CD4-positive, CD25-positive, alpha-beta regulatory T cell (primary cell): ENCODE measurements at regions not wholly inside any gene's neighbourhood (a gene's known extent, or its start where the extent isn't known, plus 50 kb on each side); places are given as distances from the start of the nearest gene placed in this dataset.
A peak's percentile ranks its signal among the peaks of the same experiment; 100 is the strongest.

Experiments
- ATAC-seq, 2 donors: fragments of 150-1000 bp; cut with Tn5 transposase; one replicate each; pipeline ENCODE4 v1.10.0; 2021; ENCODE audit warnings: low read depth in 2 of 2, moderate number of reproducible peaks in 2 of 2, moderate library complexity in 1 of 2
- DNase-seq, 3 donors: peaks; one replicate each; pipeline versions ENCODE4 v3.0.0 to v3.0.0-alpha.2; 2012 to 2022; ENCODE audit warnings: mixed read lengths in 1 of 3
- H3K27ac ChIP-seq: one replicate; pipeline ENCODE4 v1.7.0; 2013; ENCODE audit warnings: mild to moderate bottlenecking, low read length; ENCODE audit not compliant: insufficient read depth, poor library complexity, severe bottlenecking
- H3K27me3 ChIP-seq: one replicate; pipeline ENCODE4 v1.7.0; 2013; ENCODE audit warnings: low read length; ENCODE audit not compliant: control insufficient read depth, insufficient read depth
- H3K36me3 ChIP-seq: one replicate; pipeline ENCODE4 v1.7.0; 2013; ENCODE audit warnings: mild to moderate bottlenecking, low read length, moderate library complexity; ENCODE audit not compliant: control insufficient read depth, insufficient read depth
- H3K4me1 ChIP-seq: 2 replicates; pipeline ENCODE4 v1.7.0; 2013; ENCODE audit warnings: mild to moderate bottlenecking, low read length; ENCODE audit not compliant: insufficient read depth, control insufficient read depth, poor library complexity, severe bottlenecking
- H3K4me3 ChIP-seq: one replicate; pipeline ENCODE4 v1.7.0; 2013; ENCODE audit warnings: low read depth, mild to moderate bottlenecking, low read length, moderate library complexity
- H3K9me3 ChIP-seq, 2 experiments: 1 replicate in 1 of 2; 2 replicates in 1 of 2; pipeline ENCODE4 v1.7.0; 2013; ENCODE audit warnings: low read length in 2 of 2, mild to moderate bottlenecking in 1 of 2, moderate library complexity in 1 of 2; ENCODE audit not compliant: control insufficient read depth in 2 of 2
- H3K27ac Mint-ChIP-seq, 3 donors: one replicate each; pipeline ENCODE4 v1.8.0; 2020 to 2022; ENCODE audit warnings: mild to moderate bottlenecking in 3 of 3, mixed read lengths in 3 of 3, moderate library complexity in 2 of 3
- H3K27me3 Mint-ChIP-seq: one replicate; pipeline ENCODE4 v1.8.0; 2022; ENCODE audit warnings: mild to moderate bottlenecking, mixed read lengths
- H3K36me3 Mint-ChIP-seq: one replicate; pipeline ENCODE4 v1.8.0; 2020; ENCODE audit warnings: mixed read lengths
- H3K4me1 Mint-ChIP-seq, 4 donors: one replicate each; pipeline ENCODE4 v1.8.0; 2020 to 2022; ENCODE audit warnings: mixed read lengths in 4 of 4, mild to moderate bottlenecking in 1 of 4
- H3K4me3 Mint-ChIP-seq, 4 donors: one replicate each; pipeline ENCODE4 v1.8.0; 2020 to 2022; ENCODE audit warnings: mild to moderate bottlenecking in 4 of 4, mixed read lengths in 4 of 4, moderate library complexity in 3 of 4
- H3K9me3 Mint-ChIP-seq, 7 donors: one replicate each; pipeline ENCODE4 v1.8.0; 2020 to 2022; ENCODE audit warnings: mixed read lengths in 7 of 7, mild to moderate bottlenecking in 3 of 7, moderate library complexity in 2 of 7

GRCh38 chr2:2656115-2657011 is 325.3 kb upstream of the MYT1L start:
- Mint-ChIP-seq H3K27me3 (no peaks in the 10 kb centered on the region), H3K36me3 (no peaks in the 10 kb centered on the region), H3K27ac (no peak overlapping the region), H3K4me1 (peaks cover 0 to 4% (median 0%) of the 10 kb centered on the region in 4 donors), H3K9me3 (peaks cover 0 to 12% (median 0%) of the 10 kb centered on the region in 7 donors), H3K4me3 (no peak overlapping the region)
- H3K9me3 ChIP-seq: peaks cover 0 to 6% of the 10 kb centered on the region in 2 experiments
- H3K4me3 ChIP-seq: no peak overlapping the region
- no peak overlapping the region for H3K27ac ChIP-seq
- H3K27me3 ChIP-seq: no peaks in the 10 kb centered on the region
- DNase-seq (no peak), ATAC-seq (no peak)
- H3K4me1 ChIP-seq: no peaks in the 10 kb centered on the region
- no peaks in the 10 kb centered on the region for H3K36me3 ChIP-seq

DNA sequence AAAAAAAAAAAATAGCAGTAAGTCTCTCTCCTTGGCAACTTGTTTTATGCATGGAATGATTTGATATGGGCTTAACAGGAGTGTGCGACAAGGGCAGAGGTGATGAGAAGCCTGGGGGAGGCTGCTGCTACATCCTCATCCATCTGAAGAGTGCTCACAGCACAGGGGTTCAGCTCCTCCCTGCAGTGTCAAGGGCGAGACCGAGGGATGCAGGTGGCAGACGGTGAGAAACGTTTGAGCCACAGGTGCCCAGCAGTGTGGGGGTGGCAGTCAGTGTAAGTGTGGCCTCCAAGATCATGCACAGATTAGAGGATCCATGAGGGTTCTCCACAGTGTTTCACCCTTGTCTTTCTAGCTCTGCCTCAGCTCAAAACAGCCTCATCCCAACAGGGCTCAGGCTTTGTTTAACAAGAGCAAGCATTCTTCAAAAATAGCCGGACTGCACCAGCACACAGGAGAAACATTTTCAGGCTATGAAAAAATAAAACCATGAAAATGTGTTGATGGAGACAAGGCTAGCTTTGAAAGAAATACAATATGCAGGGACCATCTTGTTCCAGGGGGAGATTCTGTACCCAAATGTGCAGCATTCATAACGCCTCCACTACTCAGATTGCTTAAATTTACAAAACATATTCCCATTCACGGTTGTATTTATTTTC is 324.5 kb upstream of the MYT1L start:
- Mint-ChIP-seq H3K4me1 (peaks cover 0 to 4% (median 0%) of the 10 kb centered on the region in 4 donors), H3K27me3 (no peaks in the 10 kb centered on the region), H3K4me3 (peak overlapping the region in 1 of 4 donors; percentile 38), H3K36me3 (no peaks in the 10 kb centered on the region), H3K9me3 (peaks cover 0 to 12% (median 0%) of the 10 kb centered on the region in 7 donors), H3K27ac (no peak overlapping the region)
- Histone ChIP-seq H3K9me3 (peaks cover 0 to 6% of the 10 kb centered on the region in 2 experiments), H3K27ac (no peak overlapping the region), H3K4me3 (no peak overlapping the region), H3K4me1 (no peaks in the 10 kb centered on the region), H3K36me3 (no peaks in the 10 kb centered on the region), H3K27me3 (no peaks in the 10 kb centered on the region)
- ATAC-seq (no peak), DNase-seq (no peak)

DNA sequence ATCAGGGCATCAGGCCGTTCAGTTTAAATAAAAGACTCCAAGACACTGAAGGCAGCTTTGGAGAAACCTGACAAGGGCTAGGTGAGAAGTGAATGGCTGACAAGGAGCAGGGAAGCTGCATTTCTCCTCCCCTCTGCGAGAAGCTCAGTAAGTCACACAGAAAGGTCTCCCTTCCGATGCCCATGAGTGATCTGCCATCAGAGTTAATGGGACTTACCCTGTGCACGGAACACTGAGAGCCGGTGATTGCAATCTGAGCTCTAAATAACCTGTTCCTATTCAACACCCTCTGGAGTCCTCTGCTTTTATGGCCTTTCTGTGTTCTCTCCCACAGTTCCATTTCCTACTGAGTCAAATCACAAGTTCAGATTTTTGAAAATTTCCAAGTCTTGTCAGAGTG is 322.2 kb upstream of the MYT1L start:
- Mint-ChIP-seq H3K4me1 (peaks cover 0 to 4% (median 0%) of the 10 kb centered on the region in 4 donors), H3K4me3 (no peak overlapping the region), H3K27me3 (no peaks in the 10 kb centered on the region), H3K27ac (no peak overlapping the region), H3K9me3 (peaks cover 0 to 6% (median 0%) of the 10 kb centered on the region in 7 donors), H3K36me3 (no peaks in the 10 kb centered on the region)
- DNase-seq: no peak
- Histone ChIP-seq H3K36me3 (no peaks in the 10 kb centered on the region), H3K4me3 (no peak overlapping the region), H3K27ac (no peak overlapping the region), H3K4me1 (no peaks in the 10 kb centered on the region), H3K27me3 (no peaks in the 10 kb centered on the region), H3K9me3 (no peaks in the 10 kb centered on the region)
- no peak for ATAC-seq

GRCh38 chr2:2650608-2651375 is 319.7 kb upstream of the MYT1L start:
- H3K4me3 Mint-ChIP-seq: no peak overlapping the region
- peaks cover 4% of the 10 kb centered on the region for H3K27me3 Mint-ChIP-seq
- Histone ChIP-seq H3K27ac (no peak overlapping the region), H3K4me3 (no peak overlapping the region), H3K36me3 (no peaks in the 10 kb centered on the region), H3K4me1 (peaks cover 6% of the 10 kb centered on the region), H3K27me3 (no peaks in the 10 kb centered on the region), H3K9me3 (no peaks in the 10 kb centered on the region)
- H3K4me1 Mint-ChIP-seq: peaks cover 0 to 21% (median 0%) of the 10 kb centered on the region in 4 donors
- no peaks in the 10 kb centered on the region for H3K9me3 Mint-ChIP-seq
- DNase-seq: no peak
- ATAC-seq: no peak
- peak overlapping the region in 1 of 3 donors; percentile 28 for H3K27ac Mint-ChIP-seq
- H3K36me3 Mint-ChIP-seq: no peaks in the 10 kb centered on the region

- Mint-ChIP-seq H3K27ac (no peak overlapping the region), H3K4me3 (no peak overlapping the region)
Measured at GRCh38 chr2:2649109-2650072, 318.3 kb upstream of the MYT1L start.

DNA sequence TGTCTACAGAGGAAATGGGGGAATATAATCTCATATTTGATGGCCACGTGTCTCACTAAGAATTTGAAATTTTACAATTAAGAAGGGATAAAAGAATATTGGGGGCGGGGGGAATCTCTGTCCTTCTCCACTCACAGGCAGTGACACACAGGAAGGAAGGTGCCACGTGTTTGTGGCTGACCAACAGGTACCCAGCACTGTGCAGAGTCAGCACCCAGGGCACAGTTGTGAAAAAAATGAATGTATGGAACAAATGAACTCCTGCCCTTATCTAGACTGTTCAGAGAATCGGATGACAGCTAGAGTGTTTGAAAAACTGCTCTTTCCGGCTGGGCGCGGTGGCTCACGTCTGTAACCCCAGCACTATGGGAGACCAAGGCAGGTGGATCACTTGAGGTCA is 317.0 kb upstream of the MYT1L start:
- H3K4me1 Mint-ChIP-seq: peaks cover 0 to 29% (median 3%) of the 10 kb centered on the region in 4 donors
- Histone ChIP-seq H3K9me3 (no peaks in the 10 kb centered on the region), H3K4me1 (peaks cover 7% of the 10 kb centered on the region), H3K4me3 (no peak overlapping the region), H3K36me3 (no peaks in the 10 kb centered on the region), H3K27me3 (no peaks in the 10 kb centered on the region), H3K27ac (no peak overlapping the region)
- DNase-seq (no peak), ATAC-seq (no peak)
- no peak overlapping the region for H3K27ac Mint-ChIP-seq
- peaks cover 4% of the 10 kb centered on the region for H3K27me3 Mint-ChIP-seq
- H3K4me3 Mint-ChIP-seq: no peak overlapping the region
- no peaks in the 10 kb centered on the region for H3K36me3 Mint-ChIP-seq
- H3K9me3 Mint-ChIP-seq: no peaks in the 10 kb centered on the region

More at GRCh38 chr2:2649109-2650072, 318.3 kb upstream of the MYT1L start:
- H3K36me3 Mint-ChIP-seq: no peaks in the 10 kb centered on the region
- H3K27me3 Mint-ChIP-seq: peaks cover 4% of the 10 kb centered on the region
- Histone ChIP-seq H3K4me3 (no peak overlapping the region), H3K4me1 (peaks cover 7% of the 10 kb centered on the region), H3K27me3 (no peaks in the 10 kb centered on the region), H3K27ac (no peak overlapping the region), H3K36me3 (no peaks in the 10 kb centered on the region), H3K9me3 (no peaks in the 10 kb centered on the region)
- H3K9me3 Mint-ChIP-seq: no peaks in the 10 kb centered on the region
- DNase-seq: no peak
- H3K4me1 Mint-ChIP-seq: peaks cover 0 to 21% (median 0%) of the 10 kb centered on the region in 4 donors
- no peak for ATAC-seq

DNA sequence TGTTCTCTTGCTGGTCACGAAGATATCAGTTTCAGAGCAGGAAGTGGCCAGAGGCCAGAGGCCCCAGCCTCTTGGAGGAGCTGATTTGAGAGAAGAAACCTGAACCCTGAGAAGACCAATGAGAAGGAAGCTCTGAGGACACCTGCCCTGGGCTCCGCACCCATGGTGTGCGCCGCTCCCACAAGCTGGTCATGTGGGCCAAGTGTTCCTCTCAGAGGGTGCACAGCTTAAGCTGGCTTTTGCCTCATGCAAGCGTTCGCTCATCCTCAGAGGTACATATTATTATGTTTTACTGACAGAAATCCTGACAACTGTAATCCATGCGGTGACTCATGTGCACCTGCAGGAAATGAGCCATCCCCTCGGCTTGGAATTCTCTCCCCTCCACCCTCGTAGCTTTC is 316.1 kb upstream of the MYT1L start:
- H3K9me3 Mint-ChIP-seq: no peaks in the 10 kb centered on the region
- no peaks in the 10 kb centered on the region for H3K36me3 Mint-ChIP-seq
- H3K27ac Mint-ChIP-seq: peak overlapping the region in 2 of 3 donors; percentile 86 to 91
- no peak for ATAC-seq
- H3K27ac ChIP-seq: no peak overlapping the region
- H3K4me3 Mint-ChIP-seq: peak overlapping the region in 2 of 4 donors; percentile 67 to 76
- H3K4me1 Mint-ChIP-seq: peaks cover 0 to 29% (median 3%) of the 10 kb centered on the region in 4 donors
- H3K4me1 ChIP-seq: peaks cover 7% of the 10 kb centered on the region
- H3K36me3 ChIP-seq: no peaks in the 10 kb centered on the region
- H3K4me3 ChIP-seq: no peak overlapping the region
- H3K27me3 ChIP-seq: no peaks in the 10 kb centered on the region
- H3K27me3 Mint-ChIP-seq: peaks cover 4% of the 10 kb centered on the region
- peak in 1 of 3 donors; percentile 22 for DNase-seq
- no peaks in the 10 kb centered on the region for H3K9me3 ChIP-seq
